GM12873 (cell line): ENCODE measurements at regions not wholly inside any gene's neighbourhood (a gene's known extent, or its start where the extent isn't known, plus 50 kb on each side); places are given as distances from the start of the nearest gene placed in this dataset.

Source experiments
- CTCF ChIP-seq: IDR thresholded peaks from 2 replicates; pipeline ENCODE4 v1.5.1; 2012; ENCODE audit warnings: low read depth, mild to moderate bottlenecking, moderate library complexity, low read length, control low read depth; ENCODE audit not compliant: insufficient read depth; ENCODE audit errors: missing control alignments

GRCh38 chr6:139825935-139826374, 451.5 kb upstream of the CITED2 start:
- no peak for TF ChIP-seq CTCF

GRCh38 chr6:139824864-139825263, 450.4 kb upstream of the CITED2 start:
- TF ChIP-seq CTCF, result no peak

- no peak for TF ChIP-seq CTCF
These were observed 449.3 kb upstream of the CITED2 start for GRCh38 chr6:139823808-139824126.

DNA sequence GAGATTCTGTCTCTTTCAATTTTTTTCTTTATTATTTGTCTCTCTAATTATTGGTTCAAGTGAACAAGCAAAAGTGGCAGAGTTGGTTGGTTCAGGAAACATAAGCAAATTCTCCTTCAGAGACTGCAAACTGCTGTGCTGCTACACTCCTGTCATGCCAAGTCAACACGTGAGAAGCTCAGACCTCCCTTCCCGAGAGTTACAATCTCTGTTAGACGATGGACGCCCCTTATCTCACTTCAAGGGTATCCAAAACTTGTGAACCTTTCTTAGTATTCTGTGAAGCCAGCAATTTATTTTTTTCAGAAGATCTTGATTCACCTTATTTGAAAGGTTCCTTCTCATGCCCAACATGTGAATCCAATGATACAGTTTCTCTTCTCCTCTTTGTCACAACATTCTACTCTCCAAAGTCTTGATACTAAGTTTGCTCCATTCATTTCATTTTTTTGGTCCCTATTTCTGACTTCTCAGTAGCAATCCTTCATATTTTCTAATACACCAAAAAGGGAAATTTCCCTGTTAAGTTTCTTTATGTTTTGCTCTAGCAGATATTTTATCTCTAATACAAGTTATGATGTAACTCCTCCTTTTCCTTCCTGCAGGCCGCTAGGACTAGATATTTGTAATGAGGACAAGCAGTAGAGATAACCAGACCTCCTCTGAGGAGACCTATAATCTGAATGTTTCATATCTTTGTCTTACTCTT, 448.8 kb upstream of the CITED2 start:
- TF ChIP-seq CTCF, result no peak

DNA sequence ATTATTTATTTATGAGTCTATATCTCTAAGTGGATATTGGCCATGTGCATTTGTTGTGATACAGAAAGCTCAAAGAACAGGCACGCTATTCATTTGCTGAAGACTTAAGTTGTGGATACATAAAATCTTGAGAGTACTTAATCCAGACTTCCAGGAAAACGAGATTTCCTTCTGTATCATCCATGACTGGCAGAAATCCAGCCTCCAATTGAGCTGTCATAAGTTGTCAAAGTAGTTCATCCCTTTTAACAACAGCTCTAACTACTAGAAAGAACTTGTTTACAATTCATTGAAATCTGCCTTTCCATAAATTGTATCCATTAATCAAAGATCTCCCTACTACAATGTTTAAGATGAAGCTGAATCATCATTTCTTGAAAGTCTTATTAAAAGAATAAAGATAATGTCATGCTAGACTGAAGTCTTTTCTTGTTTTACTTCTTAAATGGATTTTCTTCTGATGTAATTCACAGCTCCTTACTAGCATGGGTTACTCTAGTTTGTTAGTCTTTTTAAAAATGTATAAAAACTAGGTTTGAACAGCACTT, 447.3 kb upstream of the CITED2 start:
- no peak for TF ChIP-seq CTCF

DNA sequence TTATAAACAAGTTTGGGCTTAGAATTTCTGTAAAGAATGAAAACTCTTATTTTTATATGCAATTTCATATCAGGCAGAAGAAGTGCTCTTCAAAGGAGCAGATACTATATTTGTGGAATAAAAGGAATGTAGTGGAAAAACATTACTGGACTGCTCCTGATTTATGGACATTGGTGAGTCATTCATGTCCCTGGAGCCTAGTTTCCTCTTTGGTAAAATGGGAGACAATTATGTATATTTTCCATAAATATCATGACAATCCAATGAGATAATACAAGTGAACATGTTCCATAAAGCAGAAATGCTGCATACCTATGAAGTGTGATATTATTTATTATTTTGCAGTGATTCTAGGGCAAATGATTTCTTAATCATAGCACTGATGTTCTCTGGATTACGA, 445.8 kb upstream of the CITED2 start:
- TF ChIP-seq CTCF, result no peak

DNA sequence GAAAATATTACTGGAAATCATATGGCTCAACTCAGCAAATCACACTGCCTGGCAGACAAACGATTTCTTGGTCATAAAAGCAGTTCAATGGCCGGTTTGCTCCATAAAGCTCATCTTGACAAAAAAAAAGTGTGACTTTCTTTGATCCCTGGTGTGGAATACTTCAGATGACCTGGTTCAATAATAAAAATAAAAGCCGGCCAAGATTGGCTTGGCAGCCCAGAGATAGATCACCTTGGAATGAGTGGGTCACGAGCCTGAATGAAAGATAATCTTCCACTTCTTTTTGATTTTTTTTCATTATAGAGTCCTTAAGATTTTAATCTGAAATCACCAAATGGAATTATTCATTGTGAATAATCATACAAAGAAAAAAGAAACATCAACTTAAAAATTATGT, 445.3 kb upstream of the CITED2 start:
- no peak for TF ChIP-seq CTCF
